ENCODE measurements at regions not wholly inside any gene's neighbourhood (a gene's known extent, or its start where the extent isn't known, plus 50 kb on each side); places are given as distances from the start of the nearest gene placed in this dataset.
"Not testable (repeated sequence)": the region's sequence is repeated elsewhere in the genome, so short reads cannot be mapped to it uniquely, and the experiment has no call there.

DNA sequence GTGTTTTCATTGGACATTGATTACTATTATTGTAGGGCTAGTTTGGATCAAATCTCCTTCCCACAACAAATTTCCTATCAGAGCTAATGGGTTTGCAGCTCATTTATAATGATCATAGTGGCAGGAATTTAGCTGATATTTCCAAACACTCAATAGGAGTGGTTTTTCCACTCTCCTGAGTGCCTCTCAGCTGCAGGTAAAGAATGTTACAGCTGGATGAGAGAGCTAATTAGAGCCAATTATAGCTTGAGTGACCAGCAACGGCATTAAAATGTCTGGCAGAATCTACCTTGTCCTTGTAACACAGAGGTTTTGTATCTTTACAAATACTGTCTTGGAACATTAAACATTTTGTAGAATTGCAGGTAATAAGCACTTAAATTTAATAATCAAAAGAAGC is 602.8 kb upstream of the EPHA5 start:
- DNase-seq (ENCODE audit: low spot score), result no peak

DNA sequence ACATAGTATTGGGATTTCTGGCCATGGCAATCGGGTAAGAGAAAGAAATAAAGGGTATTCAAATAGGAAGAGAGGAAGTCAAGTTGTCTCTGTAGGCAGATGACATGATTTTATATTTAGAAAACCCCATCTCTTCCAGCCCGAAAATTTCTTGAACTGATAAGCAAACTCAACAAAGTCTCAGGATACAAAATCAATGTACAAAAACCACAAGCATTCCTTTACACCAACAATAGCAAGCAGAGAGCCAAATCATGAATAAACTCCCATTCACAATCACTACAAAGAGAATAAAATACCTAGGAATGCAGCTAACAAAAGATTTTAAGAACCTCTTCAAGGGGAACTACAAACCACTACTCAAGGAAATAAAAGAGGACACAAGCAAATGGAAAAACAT is 600.1 kb upstream of the EPHA5 start:
- DNase-seq (ENCODE audit: low spot score), result not testable (repeated sequence)

DNA sequence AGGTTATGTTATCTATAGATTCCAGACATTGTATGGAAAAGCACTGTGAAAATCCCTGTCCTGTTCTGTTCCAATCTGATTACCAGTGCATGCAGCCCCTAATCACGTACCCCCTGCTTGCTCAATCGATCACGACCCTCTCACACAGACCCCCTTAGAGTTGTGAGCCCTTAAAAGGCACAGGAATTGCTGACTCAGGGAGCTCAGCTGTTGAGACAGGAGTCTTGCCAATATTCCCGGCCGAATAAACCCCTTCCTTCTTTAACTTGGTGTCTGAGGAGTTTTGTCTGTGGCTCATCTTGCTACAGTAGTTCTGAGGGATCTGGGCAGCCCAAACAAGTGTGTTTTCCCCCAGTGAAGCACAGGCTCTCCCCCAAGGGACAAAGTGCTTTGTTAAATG is 596.3 kb upstream of the EPHA5 start:
- not testable (repeated sequence) for DNase-seq (ENCODE audit: low spot score)

DNA sequence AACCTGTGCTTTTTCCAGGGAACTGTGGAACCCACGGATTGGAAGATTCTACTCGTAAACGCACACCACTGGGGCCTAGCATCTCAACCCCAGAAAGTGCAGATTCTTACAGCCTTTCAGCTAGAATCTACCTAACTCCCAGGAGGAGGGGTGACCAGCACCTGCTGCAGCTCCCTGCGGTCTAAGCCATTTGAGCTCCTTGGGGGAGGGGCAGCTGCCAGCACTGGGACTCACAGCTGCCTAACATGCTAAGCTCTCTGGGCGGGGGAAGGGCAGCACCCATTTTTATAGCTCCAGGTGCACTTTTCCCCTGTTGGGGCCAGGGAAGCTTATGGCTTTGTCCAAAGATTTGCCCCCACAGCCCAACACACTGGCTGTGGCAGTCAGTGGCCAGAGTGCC is 595.7 kb upstream of the EPHA5 start:
- no peak for DNase-seq (ENCODE audit: low spot score)

DNA sequence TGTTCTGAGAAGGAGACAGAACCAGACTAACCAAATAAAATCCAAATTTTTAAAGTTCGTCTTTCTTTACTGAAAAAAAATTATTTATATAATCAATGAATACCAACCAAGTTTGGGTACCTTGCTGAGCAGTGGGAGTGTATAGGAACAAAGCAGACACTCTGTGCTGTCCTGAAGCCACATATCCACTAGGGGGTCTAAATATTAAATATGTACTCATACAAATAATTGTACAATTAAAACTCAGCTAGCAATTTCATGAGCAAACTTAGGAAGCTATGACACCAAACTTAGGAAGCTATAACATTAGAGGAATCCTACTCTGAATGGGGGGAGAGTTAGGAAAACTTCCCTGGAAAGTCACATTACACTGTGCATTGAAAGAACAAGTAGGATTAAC is 582.0 kb upstream of the EPHA5 start:
- DNase-seq (ENCODE audit: low spot score), result no peak

DNA sequence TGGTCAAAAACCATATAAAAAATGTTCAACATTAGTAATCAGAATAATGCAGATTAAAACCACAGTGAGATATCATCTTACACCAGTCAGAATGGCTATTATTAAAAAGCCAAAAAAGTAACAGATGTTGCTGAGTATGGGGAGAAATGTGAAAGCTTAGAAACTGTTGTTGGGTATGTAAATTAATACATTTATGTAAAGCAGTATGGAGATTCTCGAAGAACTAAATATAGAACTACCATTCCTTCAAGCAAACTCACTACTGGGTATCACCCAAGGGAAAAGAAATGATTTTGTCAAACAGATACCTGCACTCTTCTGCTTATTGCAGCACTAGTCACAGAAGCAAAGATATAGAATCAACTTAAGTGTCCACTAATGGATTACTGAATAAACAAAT is 576.4 kb upstream of the EPHA5 start:
- DNase-seq (ENCODE audit: low spot score), result no peak

DNA sequence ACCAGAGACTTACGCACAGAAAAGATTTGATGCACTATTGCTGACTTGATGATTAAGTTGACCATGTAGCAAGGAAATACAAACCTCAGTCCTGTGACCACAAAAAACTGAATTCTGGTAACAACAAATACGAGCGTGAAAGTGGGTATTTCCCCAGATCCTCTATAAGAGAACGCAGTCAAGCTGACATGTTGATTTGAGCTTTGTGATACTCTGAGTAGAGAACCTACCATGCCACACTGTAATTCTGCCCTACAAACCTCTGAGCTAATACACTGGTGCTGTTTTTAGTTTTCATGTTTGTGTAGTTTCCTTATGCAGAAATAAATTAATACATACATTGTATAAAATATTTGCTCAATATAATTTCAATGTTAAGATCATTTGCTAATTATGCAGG is 565.6 kb upstream of the EPHA5 start:
- DNase-seq (ENCODE audit: low spot score), result no peak

DNA sequence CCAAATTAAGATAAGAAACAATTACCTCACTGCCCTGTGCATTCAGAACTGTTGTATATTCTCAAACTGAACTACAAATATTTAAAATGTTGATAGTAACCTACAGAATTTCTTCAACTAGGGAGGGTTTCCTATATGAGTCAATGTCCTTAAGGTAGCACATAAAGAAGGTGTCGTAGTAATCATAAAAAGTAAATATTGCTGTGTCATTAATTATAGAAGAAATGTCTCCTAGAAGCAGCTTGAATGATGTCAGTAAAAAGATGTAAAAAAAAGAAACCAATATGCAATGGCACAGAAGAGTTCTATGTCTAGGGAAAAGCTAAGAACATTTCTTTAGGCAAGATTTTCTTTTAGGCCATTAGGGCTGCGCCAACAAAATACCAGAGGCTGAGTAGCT is 559.6 kb upstream of the EPHA5 start:
- DNase-seq (ENCODE audit: low spot score), result no peak

DNA sequence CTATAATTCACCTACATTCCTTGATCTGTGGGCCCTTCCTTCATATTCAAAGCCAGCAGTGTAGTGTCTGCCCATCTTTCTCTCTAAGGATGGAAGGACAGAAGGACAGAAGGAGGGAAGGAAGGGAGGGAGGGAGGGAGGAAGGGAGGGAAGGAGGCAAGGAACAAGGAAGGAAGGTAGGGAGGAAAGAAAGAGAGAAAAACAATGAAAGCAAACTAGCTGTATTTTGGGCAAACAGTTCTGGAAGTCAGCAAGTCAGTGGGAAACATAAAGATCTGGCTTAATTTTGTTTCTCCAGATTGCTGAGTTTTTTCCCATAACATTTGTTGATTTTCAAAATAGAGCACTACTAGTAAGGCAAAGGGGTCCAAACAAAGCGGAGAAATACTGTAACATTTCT is 555.2 kb upstream of the EPHA5 start:
- DNase-seq (ENCODE audit: low spot score), result no peak

DNA sequence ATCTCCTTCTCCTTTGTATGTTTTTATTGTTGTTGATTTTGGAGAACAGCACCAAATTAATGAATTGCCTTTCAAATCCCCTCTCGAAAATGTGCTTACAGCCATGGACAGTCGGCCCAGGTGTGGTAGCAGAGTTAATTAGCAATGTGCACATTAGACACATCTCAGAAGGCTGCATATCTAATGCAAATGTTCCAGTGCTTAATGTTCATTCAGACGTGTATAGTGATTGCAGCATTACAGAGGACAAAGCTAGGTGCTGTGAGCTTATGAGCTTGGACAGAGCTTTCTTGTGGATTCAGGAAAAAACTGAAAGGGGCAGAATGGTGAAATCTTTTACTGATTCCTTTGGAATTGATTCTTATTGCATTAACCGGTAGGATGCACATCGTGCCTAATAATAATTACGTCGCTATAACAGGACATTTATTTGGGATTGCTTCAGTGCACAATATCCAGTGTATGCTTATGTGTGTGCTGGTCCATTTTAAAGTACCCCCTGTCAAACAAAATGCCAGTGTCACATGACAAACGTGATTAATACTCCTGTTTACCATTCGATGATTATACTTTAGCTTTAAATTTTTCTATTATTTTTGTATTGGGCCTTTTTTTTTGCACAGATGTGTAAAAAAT is 552.9 kb upstream of the EPHA5 start:
- DNase-seq (ENCODE audit: low spot score), result no peak

DNA sequence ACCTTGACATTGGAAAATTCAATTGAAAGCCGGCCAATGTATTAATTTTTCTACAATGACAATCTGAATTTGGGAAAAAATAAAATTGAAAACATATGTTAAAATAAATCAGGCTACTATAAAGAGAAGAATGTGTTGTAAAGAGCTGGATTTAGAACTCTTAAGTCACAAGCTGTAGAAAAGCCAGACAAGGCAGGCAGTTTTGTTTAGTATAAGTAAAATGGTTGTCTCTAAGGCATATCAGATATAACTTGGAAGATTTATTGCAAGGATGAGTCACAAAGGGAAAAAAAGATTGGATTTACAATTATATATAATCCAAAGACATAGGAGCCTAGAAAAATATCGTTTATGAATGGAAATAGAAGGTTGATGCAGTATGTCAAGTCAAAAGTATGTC is 549.1 kb upstream of the EPHA5 start:
- no peak for DNase-seq (ENCODE audit: low spot score)

DNA sequence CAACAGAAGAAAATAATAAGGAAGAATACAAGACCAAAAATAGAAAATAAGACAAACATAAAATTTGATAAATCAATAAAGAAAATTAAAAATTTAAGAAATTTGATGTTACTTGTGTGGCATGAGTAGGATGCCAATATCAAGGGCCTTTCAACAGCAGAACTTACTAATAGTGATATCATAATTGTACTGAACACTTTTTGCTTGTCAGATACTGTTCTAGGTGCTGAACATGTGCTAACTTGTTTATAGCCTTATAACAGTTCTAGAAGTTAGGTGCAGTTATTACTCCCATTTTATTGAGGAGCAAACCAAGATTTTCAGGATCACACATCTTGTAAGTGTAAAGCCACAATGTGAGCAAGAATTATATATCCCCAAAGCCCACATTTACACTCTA is 546.0 kb upstream of the EPHA5 start:
- DNase-seq (ENCODE audit: low spot score), result no peak

DNA sequence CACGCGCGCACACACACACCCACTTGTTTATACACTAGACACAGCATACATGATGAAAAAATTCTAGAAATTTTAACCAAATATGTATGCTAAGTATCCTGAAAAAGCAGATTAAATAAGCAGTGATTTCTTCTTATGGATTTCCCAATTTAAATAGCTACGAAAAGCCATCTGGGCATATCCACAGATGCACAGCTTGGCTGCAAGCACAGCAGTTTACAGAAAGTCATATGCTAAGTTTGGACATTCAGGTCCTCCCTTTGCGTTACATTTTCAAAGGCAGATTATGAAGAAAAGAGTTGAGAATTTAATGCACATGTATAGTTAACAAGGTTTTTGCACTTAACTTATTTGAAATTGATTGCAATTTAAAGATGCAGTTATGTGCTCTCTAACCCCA is 542.2 kb upstream of the EPHA5 start:
- no peak for DNase-seq (ENCODE audit: low spot score)

DNA sequence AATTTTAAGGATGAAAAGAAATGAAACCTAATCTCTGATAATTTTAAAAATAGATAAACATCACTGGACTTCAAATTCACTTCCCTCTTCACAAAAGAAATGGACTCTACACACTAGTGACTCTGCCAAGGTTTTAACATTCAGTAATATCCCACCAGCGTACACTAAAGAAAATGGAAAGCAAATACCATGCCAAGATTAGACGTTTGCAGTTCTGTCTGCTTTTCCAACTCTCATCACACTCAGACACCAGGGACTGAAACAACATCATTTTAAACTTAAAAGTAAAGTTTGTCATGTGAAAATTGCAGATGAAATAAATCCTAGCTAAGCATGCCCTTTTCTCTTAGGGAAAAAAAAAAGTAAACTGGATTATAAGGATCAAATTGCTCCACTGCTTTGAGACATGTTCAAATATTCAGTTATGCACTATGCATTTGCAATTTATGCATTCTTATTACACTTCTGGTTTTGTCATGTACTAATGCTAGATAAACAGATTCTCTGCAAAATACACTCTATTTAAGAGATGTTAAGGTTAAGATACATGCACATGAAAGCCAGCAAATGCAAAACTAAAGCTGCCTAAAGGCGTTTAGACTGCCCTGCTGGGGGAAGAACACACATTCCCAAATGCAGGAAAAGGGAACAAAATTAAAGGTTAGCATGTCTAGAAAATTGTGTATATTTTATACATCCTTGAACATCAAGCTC is 534.4 kb upstream of the EPHA5 start:
- DNase-seq (ENCODE audit: low spot score), result no peak

DNA sequence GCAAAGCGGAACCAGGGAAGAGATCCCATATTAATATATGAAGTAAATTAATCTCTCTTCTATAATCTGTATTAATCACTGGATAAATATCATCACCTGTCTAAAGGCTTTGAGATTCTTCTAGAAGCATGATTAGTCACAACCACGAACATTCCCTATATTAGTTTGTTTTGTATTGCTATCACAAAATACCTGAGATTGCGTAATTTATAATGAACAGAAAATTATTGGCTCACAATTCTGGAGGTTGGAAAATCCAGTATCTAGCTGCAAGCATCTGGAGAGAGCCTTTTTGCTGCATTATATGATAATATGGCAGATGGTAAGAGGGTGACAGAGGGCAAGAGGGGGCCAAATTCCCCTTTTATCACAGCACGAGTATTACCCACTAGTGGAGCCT is 532.6 kb upstream of the EPHA5 start:
- DNase-seq (ENCODE audit: low spot score), result no peak

DNA sequence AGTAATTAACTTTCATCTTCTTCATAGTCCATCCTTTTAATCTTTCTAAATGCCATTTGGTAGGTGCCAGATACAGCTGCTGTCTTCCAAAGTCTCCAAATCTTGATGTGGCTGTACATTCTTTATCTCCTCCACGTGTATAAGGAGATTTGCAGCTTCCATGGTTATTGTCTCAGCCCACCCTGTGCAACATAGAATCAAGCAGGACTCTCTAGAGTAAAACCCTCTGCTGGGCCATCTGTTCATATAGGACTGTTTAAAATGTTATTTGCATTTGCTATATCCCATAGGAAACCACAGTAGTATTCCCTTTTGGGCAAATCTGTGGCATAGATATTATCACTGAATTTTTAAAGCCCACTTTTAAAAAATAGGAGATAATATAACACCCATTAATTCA is 527.2 kb upstream of the EPHA5 start:
- no peak for DNase-seq (ENCODE audit: low spot score)

DNA sequence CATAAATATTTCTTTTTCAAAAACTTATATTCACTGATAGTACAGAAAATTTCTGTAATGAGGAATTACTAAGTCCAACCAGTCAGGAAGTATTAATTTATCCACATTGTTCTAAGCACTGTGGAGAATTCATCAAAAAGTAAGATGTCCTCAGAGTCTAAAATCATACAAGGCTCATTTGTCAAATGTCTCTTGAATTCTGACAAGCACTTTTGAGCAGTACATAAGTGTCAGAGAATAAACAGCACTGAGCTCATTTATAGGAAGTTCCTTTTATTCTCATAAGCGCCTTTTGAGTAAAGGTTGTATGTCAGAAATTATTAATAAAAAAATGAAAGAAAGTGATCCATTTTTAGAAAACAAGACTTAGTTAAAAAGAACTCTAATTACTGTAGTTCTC is 523.2 kb upstream of the EPHA5 start:
- DNase-seq (ENCODE audit: low spot score), result no peak

DNA sequence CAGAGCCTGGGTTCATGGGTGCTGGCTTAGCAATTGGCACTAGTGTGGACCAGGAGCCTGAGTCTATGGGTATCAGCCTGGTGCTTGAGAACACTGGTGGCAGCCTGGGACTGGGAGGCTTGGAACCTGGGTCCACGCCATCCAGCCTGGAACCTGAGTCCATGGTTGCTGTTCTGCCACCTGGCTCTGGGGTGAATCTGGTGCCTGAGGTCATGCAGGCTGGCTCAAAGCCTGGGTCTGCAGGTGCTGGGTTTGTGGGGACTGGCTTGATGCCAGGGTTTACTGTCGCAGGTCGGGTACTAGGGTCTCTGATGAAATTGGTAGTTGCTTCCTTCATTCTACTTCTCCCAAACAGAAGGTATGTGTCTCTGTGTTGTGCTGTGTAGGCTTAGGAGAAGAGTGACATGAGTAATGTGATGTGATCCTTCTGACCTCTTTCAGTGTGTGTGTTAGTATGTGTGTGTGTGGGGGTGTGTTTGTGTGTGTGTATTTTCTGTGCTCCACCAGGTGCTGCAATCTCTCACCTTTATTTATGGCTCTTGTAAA is 517.0 kb upstream of the EPHA5 start:
- DNase-seq (ENCODE audit: low spot score), result no peak

DNA sequence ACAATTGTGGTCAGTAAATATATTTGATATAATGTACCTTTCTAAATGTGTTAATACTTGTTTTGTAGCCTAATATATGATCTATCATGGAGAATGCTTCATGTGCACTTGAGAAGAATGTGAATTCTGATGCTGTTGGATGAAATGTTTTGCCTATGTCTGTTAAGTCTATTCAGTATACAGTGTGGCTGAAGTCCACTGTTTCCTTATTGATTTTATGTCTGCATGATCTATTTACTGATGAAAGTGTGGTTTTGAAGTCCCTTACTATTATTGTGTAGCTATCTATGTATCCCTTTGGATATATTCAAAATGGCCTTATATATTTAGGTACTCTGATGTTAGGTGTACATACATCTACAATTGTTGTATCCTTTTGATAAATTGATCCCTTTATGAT is 515.8 kb upstream of the EPHA5 start:
- DNase-seq (ENCODE audit: low spot score), result no peak

DNA sequence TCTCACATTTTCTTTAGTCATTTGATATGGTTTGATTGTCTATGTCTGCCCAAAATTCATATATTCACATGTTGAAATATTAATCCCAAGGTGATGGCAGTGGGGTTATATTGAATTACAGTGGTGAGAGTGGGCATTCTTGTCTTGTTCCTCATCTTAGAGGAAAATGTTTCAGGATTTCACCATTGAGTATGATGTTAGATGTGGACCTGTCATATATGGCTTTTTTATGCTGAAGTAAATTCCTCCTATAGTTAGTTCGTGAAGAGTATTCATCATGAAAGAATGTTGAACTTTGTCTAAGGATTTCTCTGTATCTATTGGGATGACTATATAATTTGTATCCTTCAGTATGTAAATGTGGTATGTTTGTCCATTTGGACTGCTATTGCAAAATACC is 512.3 kb upstream of the EPHA5 start:
- DNase-seq (ENCODE audit: low spot score), result no peak

DNA sequence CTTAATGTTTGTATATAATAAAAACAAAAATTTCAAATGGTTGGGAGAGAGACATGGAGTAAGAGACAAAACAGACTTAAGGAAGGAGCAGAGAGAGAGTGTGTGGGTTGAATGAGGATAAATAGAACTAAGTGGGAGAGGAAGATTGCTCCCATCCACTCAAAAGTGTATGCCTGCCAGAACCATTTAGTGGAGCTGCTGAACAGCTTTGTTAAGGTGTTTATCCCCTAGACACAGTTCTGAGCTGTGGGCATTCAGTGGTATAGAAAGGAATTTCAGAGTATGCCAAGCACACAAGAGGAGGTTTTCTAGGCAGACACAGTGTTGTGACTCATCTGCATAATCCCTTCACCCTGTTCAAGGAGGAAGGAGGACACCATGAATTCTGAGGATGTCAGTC is 508.6 kb upstream of the EPHA5 start:
- no peak for DNase-seq (ENCODE audit: low spot score)

DNA sequence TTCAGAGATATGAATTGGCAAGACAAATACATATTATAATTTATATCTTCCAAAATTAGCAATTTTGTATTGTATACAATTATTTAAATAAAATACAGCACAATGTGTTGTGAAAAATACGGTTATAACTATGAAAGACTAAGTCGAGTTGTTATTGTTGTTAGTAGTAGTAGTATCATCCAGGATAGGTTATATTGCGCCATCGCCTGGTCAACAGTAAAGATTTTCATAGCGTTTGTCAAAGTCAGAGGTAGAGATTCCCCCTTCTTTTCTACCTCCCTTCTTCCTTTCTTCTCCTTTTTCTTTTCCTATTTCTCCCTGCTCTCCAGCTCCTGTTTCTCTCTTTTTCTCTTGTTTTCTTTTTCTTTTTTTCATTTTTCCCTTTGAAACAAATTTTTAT is 499.1 kb upstream of the EPHA5 start:
- no peak for DNase-seq (ENCODE audit: low spot score)

DNA sequence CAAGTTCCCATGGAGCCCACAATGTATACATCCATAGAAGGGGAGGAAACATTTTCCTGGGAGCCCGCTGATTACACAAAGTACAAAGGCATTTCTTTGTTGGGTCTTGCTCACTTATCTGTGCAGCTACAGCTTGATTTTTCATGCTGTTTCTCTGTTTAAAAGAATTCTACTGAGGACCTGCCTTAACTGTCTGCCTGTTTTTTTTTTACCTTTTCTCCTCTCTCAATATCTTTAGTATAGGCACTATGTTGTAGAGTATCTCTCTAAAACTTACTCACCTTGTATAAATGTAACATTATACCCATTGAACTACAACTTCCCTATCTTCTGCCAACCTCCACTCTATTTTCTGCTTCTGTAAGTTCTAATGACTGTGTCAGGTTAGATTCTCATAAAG is 494.6 kb upstream of the EPHA5 start:
- DNase-seq (ENCODE audit: low spot score), result no peak

DNA sequence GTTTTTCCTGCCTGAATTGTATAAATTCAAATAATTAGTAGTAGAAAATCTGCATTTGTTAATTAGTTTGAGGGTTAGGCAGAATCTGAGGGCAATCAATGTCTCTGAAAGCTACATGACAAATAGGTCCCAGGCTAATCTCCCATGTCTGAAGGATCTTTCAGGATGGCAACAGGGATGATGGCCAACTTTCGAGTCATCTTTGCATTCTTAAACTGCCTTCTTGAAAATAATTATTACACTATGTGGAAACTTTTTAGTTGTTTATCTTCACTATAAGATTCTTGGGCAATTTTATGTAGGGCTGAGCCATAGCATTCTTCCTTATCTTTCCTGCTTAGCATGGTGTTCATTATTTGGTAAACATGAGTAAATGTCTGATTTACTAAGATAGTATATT is 490.3 kb upstream of the EPHA5 start:
- no peak for DNase-seq (ENCODE audit: low spot score)

Data from activated CD4-positive, alpha-beta T cell treated with anti-CD3 and anti-CD28 coated beads, Interleukin-2, Interleukin-4, amounts not matched to agents 100 ng/mL and 50 ng/mL, durations not matched to agents 16 hours and 8 hours (primary cell).